HG02759 (cell line): ENCODE measurements at regions not wholly inside any gene's neighbourhood (a gene's known extent, or its start where the extent isn't known, plus 50 kb on each side); places are given as distances from the start of the nearest gene placed in this dataset.

Source experiments
- ATAC-seq: cut with Tn5 transposase; IDR thresholded peaks from one replicate; pipeline ENCODE4 v1.9.1; 2021; ENCODE audit warnings: mild to moderate bottlenecking, moderate library complexity; ENCODE audit not compliant: unreplicated experiment

DNA sequence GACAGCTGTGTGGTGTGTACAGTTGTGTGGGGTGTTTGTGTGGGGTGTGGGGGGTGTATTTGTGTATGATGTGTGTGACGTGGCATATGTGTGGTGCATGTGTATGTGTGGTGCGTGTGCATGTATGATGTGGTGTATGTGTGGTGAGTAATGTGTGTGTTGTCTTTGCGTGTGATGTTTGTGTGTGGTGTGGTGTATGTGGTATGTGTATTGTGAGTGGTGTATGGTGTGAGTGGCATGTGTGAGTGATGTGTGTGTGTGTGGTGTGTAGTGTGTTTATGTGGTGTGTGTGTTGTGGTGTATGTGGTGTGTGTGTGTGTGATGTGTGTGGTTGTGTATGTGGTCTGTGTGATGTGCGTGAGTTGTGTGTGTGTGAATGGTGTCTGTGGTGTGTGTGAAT, 191.1 kb downstream of the MELK start:
- no peak for ATAC-seq

- ATAC-seq = no peak
Observed at GRCh38 chr9:36764364-36765076, 191.8 kb downstream of the MELK start.

GRCh38 chr9:36765077-36765390, 192.3 kb downstream of the MELK start:
- ATAC-seq = no peak

DNA sequence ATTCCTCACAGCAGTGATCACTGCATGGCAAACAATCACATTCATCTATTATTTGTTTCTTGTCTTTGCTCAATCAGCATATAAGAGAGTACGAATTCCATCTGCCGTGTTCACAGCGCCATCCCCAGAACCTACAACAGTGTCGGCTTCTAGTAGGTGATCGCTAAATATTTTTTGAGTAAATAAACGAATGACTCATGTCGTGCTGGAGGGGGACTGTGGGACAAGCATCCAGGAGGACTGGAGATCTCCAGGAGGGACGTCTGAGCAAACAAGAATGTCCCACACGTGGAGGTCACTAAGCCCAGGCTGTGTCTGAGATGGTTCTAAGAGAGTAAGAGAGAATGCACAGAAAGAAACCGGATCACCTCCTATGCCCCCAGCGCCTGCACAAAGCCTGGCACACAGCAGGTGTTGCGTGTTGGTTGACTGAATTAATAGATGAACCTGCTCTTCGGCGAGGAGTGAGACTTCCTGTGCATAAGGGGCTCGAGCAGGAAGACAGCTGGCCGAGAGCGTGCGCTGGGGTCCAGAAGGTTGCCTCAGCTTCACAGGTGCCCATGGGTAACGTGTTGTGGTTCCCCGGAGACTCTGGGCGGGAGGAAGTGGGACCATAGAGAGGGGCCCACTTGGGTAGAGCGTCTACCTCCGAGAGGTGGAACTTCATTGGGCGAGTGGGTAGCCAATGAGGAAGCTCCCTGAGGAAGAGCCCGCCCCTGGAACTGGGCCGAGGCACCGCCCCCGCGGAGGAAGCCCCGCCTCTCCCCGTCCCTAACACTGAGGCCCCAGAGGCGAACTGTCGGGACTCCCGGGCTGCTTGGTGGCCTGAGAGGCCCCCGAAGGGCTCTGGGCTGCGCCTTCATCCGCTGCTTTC, 193.0 kb downstream of the MELK start:
- ATAC-seq = peak; percentile 99

- ATAC-seq = no peak
Observed at GRCh38 chr9:36768677-36769076, 196.0 kb downstream of the MELK start.

DNA sequence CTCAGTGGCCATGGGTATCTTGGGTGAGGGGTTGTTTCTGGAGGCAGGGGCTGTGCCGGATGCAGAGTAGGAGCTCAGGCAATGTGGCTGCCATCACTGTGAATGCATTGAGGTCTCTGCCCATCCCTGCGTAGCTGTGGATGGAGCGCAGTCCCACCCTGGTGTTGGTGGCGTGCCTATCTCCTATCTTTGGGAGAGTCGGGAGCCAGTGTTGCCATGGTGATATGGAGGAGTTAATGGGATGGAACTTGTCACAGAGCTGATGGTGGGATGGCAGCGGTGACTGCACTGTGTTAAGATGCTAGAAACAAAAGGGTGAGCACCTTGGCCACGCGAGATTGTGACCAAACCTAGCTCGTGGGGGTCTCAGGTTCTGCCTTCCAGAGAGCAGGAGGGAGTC, 197.3 kb downstream of the MELK start:
- no peak for ATAC-seq

GRCh38 chr9:36772449-36773403, 200.0 kb downstream of the MELK start:
- no peak for ATAC-seq

- no peak for ATAC-seq
Observed at GRCh38 chr9:36778682-36779081, 206.0 kb downstream of the MELK start.

DNA sequence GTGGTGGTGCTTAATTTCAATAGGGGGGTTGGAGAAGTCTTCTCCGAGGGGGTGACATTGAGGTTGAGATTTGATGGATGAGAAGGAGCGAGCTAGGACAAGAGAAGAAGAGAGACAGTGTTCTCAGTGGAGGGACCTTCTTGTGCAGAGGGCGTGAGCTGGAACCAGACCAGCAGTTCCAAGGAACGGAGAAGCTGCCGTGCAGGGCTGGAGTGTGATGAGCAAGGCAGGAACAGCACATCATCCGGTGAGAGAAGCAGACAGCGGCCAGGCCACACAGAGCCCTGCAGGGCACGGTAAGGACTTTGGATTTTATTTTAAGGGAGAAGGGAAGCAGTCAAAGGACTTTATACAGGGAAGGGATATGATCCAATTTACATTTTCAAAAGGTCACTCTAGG, 206.9 kb downstream of the MELK start:
- ATAC-seq = no peak

GRCh38 chr9:36780186-36780585, 207.5 kb downstream of the MELK start:
- ATAC-seq = no peak

DNA sequence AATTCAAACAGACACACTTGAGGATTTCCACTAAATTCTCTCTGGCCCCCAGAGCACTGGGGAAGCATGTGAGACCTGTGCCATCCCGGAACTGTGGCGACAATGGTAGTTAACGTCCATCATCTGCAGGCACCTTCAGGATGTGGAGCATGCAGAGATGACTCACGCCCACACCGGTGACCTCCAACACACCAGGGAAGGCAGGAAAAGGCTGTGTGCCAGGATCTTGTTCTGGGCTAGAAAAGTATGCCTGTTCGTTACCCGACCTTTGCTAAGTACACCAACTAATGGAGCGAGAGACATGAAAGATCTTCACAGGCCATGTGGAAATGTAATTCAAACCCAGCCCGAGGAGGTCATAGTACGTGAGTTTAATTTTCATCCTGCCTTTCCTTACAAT, 208.8 kb downstream of the MELK start:
- ATAC-seq = no peak
